ENCODE measurements at regions not wholly inside any gene's neighbourhood (a gene's known extent, or its start where the extent isn't known, plus 50 kb on each side); places are given as distances from the start of the nearest gene placed in this dataset.

DNA sequence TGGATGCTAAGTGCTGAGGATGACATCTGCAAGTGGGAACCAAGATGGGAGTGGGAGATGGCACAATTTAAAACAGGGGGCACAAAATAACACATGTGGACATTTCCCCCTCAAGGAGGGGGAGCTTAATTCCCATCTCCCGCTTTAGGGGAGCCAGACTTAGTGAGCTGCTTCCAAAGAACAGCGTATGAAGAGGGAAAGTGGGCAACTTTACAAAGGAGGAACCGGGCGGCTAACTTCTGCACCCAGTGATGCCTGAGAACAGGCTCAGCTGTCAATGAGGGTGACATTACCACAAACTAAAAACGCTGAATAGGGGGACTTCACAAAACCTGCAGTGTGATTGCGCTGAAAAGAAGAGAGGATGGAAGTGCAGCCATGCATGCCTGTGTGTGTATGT, 95.5 kb upstream of the NXT1 start:
- no peak for TF ChIP-seq POLR2A (IDR thresholded peaks at IDR 0.05)
- TF ChIP-seq, protein P1, sequence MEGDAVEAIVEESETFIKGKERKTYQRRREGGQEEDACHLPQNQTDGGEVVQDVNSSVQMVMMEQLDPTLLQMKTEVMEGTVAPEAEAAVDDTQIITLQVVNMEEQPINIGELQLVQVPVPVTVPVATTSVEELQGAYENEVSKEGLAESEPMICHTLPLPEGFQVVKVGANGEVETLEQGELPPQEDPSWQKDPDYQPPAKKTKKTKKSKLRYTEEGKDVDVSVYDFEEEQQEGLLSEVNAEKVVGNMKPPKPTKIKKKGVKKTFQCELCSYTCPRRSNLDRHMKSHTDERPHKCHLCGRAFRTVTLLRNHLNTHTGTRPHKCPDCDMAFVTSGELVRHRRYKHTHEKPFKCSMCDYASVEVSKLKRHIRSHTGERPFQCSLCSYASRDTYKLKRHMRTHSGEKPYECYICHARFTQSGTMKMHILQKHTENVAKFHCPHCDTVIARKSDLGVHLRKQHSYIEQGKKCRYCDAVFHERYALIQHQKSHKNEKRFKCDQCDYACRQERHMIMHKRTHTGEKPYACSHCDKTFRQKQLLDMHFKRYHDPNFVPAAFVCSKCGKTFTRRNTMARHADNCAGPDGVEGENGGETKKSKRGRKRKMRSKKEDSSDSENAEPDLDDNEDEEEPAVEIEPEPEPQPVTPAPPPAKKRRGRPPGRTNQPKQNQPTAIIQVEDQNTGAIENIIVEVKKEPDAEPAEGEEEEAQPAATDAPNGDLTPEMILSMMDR (IDR thresholded peaks at IDR 0.05), result no peak

Measured in heart left ventricle (tissue), 13 donors.